UCSD-AML1 (cell line): ENCODE measurements at regions not wholly inside any gene's neighbourhood (a gene's known extent, or its start where the extent isn't known, plus 50 kb on each side); places are given as distances from the start of the nearest gene placed in this dataset.

Source experiments
- DNase-seq: peaks from one replicate; lab custom pipeline; 2025; ENCODE audit not compliant: unreplicated experiment; lab: John Stamatoyannopoulos, UW

DNA sequence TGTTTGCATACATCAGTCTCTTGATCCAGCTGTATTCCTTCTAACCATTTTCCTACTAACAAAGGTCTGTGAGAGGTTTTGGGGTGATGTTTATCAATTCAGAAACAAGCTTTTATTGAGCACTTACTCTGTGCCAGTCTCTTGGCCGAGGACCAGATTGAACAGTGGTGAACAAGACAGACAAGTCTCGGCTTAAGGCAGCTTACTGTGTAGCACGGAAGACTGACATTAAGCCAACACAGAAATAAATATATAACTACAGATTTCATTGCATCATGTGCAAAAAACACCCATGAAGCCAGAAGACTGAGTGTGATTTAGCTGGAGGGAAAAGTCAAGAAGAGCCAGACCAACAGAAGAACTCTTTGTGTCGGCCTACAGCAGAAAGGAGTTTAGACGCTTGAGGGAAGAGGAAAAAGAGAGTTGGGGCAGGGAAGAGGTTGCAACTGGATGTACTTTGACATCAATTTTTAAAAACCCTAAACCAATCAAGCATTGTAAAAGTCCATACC, 549.6 kb upstream of the CITED2 start:
- DNase-seq = no peak

DNA sequence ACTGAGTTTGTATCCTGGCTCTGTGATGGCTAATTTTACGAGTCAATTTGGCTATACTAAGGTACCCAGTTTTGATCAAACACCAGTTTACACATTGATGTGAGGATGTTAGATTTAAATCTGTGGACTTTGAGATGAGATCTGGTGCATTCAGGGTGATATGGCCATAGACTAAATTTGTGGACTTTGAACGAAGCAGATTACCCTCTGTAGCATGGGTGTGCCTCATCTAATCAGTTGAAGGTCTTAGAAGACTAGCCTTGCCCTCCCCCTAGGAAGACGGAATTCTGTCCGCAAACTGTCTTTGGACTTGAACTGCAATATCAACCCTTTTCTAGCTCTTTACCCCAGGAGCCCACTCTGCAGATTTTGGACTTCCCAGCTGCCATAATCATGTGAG, 547.8 kb upstream of the CITED2 start:
- DNase-seq = no peak

DNA sequence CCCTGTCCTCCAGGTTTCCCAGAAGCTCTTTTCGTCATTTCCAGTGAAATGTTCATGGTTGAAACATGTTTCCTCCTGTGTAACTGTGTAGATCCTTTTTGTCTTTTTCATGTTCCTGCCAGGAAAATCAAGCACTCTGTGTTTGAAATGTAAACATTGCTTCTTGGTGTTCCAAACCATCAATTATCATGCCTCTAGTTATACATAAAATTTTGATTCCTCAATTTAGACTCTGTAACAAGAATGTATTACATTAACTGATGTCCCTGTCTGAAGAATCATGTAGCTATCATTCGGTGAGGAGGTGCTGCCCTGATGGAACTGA, 546.3 kb upstream of the CITED2 start:
- DNase-seq = no peak

DNA sequence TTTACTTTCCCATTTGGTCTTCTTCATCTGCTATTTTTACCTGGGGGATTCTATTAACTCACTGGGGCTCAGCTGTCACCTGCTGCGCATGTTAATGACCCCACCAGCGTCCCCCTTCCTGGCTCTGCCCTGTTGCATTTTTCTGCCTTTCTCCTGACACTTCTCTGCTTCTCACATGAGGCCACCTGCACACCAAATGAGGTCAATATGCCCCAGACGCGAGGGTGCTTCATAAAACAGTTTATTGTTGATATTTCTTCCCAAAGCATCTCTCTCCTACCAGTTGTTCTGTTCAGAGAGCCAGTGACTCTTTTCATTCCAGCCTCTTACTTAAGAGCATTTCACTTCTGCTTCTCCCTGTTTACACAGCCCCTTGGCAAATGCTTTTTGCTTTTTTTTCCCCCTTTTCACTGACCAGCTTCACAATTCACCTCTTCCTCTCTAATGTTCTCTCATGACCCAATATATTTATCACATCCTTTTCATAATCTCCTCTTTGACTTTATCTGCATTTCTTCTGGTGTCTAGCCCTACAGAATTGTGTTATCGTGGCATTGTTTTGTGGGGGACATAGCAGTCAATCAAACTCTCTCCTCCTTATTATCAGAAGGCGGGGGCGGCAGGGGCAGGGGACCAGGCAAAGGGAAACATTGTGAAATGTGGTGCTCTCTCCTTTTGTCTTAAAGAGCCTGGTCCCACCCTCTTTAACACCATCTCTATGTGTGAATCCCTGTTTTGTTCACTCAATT, 545.8 kb upstream of the CITED2 start:
- DNase-seq = peak; percentile 23

DNA sequence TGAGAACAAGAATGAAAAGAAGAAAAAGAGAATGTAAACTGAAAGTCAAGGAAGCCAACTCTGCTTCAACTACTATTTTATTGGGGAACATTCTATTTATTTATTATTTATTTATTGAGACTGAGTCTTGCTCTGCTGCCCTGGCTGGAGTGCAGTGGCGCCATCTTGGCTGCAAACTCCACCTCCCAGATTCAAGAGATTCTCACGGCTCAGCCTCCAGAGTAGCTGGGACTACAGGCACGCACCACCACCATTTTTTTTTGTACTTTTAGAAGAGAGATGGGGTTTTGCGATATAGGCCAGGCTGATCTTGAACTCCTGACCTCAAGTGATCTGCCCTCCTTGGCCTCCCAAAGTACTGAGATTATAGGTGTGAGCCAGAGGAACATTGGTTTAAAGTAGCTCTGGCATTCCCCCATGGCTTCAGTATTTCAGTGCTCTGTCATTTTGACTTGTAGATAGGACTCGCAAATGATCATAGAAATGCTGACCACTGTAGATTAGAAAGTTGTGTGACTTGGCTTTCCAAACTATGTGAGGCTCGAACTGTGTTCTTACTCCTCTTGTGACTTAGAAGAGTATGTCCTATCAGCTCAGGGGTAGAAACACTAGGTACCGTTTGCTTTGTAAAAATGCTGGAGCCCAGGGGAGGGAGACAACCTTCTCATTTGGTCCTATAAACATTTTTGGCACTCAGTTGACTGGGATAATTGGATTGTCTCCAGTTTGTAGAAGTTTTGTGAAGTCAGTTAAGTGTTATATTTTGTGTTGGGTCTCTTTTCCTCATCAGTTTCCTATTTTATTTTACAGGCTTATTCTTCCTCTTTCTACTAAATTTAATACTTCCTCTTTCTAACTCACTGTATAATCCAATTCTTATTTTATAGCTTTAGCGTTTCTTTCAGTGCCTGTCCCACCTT, 544.9 kb upstream of the CITED2 start:
- DNase-seq = peak; percentile 14

DNA sequence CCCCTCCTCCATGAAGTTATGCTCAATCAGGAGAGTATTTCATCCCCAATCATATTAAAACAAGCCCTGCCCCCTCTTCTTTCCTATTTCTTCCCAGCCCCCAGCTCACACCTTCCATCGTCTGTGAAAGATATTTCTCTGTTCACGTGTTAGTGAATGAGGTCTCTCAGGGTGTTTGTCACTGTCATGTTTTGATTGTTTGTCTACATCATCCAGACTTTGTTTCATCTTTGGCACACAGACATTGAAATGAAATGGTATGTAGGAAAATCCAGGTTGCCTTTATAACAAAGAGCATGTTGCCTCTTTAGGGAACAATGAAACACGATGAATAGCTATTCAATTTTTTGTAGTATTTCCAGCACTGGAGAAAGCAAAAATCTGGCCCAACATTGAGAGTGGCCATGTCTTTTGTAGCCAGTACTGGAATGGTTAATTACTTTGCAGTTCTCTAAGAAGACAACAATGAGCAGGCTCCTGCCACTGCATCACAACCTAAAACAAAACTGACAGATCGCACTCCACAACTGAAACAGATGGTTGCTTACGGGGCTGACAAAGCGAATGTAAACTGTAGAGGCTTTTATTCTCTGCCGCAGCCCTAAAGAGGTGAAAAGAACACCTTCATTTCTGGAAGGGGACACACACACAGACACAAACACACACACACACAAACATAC, 543.6 kb upstream of the CITED2 start:
- DNase-seq = no peak

DNA sequence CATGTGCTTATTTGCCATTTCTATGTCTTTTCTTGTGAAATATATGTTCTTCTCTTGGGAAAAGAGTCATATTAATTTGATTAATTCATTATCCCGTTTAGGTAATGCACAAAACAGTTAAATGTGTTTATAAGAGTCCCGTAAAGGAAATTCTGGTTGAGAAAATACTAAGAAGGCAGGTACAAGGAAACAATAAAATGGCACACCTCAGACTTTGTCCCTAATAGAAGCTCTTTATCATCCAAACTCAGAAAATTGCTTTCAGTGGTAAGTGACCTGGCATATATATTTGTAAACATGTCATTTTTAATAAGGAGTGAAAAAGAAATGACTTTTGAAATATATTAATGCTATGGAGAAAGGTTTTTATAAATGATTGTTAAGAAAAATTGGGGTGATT, 540.5 kb upstream of the CITED2 start:
- no peak for DNase-seq

DNA sequence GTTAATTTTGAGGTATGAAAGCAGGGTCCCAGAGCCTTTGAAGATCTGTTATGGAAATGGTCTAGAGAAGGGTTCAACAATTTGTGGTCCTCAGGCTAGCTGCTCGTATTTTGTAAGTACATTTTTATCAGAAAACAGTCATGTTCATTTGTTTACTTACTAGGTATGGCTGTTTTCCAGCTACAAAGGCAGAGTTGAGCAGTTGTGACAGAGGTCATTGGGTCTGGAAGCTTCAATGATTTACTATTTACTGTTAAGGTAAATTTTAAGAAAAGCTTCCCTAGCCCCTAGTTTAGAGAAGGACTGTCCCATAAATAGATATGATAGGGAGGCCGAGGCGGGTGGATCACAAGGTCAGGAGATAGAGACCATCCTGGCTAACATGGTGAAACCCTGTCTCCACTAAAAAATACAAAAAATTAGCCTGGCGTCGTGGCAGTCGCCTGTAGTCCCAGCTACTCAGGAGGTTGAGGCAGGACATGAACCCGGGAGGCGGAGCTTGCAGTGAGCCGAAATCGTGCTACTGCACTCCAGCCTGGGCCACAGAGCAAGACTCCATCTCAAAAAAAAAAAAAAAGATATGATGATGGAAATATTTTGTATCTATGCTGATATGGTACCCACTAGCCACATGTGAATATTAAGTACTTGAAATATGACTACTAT, 538.4 kb upstream of the CITED2 start:
- no peak for DNase-seq

DNA sequence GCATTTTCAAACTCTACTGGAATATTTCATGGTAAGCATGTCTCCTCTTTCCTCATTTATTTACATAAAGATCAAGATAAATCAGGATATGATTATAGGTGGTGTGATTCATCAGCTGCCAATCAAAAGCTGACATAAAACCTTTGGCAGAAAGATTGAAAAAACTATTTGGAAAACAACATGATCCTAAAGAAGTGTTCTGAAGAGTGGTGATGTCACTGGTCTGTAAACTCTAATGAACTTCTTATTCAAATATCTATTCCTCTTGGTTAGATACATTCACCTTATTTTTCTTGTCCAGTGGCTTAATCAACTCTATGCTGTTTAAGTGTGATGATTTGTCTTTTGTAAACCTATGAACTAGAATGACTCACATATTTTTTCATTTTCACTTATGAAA, 535.5 kb upstream of the CITED2 start:
- DNase-seq = no peak

DNA sequence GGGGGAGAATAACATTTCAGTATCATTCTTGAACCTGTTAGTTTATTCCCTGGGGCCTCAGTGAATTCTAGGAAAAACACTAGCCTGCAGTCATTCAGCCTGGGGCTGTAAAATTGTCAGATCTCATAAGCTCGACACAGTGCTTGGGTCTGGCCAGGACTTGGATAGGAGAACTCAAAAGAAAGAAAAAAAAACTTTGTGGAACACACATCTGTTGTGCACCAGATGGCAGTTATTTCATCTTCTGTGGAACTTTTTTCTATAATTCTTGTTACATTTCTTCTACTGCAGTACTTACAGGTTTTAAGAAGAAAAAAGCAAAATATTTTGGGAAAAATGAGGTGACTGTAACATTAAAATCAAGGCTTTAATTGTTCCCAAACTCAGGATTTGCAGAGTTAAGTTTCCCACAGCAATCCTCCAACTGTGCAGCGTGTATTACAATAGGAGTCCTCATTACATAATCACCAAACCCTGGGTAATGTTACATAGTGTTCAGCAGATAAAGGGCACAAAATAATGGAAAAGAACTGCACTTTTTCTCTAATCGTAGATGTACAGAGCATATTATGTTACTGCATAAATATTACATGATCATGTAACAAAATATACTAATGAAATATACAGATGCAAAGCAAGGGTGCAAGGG, 531.1 kb upstream of the CITED2 start:
- DNase-seq = no peak

DNA sequence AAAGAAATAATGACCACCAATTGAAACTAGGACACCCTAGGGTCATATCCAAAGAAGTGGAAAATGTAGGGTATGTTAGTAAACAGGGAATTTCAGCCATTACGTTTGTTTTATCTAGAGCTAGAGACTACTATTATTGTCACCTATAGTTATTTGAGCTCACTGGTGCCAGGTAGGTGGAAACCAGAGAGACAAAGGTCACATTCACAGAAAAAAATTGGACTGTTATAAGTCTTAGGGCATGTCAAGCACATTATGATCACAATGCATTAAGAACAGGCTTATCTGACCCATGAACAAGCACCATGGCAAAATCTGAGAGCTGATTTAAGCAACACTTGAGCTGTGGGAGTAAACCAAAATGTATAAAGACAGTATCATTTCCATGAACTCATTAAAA, 530.1 kb upstream of the CITED2 start:
- no peak for DNase-seq

DNA sequence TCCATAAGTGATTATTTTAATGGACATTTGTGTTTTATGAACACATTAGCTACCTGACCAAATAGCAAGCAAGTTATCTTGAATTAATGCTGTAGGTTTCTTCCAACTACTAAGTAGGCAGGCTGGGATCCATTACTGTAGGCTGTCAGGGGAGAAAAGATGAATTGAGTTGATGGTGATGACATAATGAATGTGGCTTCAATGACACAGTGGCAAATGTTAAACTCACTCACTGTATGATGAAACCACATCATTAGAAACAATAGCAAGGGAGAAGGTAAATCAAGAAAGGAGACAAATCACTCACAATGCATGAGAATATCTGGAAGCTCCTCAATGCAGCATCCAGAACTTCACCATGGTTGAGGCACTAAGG, 529.7 kb upstream of the CITED2 start:
- DNase-seq = no peak

DNA sequence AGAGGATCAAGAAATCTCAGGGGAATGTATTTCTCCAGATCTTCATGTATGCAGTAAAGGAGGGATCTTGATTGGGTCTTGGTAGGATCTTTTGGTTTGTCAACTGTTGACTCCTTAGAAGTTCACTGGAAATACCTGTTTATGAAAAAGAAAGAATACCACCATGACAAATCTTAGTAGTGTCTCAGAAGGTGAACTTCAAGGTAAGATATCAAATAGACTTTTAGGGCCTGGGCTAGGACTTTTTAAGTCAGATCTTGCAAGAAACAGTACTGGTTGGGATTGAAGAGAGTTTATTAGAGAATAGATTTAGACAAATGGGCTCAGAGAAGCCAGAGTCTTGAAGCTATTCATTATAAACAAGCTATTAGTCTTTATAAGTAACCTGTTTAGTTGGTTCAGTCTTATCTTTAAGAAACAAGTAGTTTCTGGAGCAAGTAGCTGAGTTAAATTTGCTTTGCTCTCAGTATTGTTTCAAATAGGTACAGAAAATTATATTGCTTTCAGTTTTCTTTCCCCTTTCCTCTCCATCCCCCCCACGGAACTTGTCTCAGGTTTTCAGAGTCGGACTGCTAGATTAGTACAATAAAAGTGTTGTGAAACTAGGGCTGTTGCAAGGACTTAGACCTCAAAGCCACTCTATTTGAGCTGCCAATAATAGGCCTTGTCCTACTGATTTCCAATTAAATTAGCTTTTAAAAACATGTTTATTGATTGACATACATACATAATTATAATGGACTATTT, 529.1 kb upstream of the CITED2 start:
- no peak for DNase-seq

DNA sequence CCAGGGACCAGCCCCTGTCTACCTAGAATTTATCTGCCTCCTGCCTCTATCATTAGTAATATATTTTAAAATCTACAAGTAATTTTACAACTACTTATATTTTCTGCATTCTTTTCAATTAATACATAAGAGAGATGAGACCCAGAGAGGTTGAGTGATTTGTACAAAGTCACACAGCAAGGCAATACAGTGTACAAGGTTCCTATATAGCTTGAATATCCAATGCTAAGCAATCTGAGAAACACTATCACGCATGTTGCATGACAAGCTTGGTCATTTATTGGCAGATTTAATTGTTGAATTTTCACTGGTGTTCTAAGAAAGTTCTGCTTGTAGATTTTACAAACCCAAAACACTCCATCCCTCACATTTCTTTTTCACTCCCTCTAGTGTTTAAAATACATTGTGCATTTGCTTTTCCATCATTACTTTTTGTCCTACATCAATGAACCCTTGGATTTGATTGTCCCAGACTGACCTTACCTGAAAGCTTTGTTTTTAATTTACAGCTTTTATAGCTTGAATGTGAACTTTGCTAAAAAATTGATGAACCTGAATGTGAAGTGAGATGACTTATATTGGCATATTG, 520.9 kb upstream of the CITED2 start:
- DNase-seq = no peak

DNA sequence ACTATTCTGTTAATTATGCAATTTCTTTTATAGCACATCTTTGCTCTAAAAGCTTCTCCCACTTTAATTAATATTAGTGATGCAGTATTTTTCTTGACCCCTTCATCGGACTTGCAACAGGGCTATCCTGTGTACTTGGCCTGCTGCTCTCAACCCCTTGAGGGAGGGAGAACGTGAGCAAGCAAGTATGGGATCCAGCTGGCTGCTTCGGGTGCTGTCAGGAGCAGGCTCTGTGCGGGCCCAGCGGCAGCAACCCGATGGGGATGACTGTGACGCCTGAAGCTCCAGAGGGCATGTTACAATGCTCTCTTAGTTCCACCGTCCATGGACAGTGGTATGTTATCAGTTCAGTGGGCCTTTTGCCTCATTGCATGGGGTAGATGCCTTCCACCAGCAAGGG, 519.8 kb upstream of the CITED2 start:
- DNase-seq = no peak

DNA sequence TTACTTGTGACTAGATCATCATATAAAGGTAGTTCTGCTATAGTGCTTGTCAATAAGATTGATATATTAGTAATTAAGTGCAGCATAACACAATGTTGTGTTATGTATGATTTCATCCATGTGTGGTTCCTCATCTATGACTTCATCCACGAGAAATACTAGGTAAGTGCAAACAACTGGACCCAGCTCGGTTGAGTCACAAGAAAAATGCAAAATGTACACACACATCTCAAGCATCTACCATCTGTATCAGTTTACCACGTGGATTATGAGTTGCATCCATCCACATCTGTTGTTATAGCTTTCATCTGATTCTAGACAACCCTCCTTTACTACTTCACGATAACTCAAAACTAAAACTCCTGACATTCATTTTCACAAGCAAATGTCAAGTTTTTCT, 517.0 kb upstream of the CITED2 start:
- DNase-seq = no peak

DNA sequence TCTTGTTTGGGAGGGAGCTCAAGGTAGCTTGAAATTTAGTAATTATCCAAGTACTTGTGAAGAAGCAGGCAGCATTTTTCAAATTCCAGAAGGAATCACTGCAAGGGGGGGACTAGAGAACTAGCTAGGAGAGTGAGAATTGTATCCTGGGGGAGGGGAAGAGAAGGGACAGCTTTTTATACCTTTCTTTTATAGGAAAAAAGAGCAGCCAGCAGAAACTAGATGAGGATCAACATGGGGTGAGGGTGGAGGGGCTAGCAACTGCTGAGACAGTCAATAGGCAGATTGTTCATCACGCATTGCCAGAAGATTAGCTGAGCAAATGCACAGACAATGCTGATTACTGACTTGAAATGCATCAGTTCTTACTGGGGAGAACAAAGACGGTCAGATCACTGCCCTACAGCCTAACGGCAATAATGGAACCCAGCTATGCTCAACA, 514.3 kb upstream of the CITED2 start:
- DNase-seq = no peak

DNA sequence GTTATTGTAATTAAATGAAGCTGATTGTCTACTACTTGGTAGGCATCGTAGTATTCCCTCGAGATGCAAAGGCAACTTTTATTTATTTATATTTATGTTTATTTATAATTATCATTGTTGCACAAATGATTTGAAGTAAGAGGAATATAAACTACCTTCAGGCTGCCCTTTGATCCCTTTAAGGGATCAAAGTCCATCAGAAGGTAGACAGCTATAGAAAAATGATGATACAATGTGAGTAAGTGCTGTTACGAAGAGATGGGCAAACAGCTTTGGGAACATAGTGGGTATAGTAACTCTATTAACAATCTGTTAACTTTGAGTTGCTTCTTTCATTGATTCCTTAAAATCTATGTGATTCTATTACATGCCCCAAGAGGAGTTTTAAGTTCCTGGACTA, 512.8 kb upstream of the CITED2 start:
- no peak for DNase-seq

DNA sequence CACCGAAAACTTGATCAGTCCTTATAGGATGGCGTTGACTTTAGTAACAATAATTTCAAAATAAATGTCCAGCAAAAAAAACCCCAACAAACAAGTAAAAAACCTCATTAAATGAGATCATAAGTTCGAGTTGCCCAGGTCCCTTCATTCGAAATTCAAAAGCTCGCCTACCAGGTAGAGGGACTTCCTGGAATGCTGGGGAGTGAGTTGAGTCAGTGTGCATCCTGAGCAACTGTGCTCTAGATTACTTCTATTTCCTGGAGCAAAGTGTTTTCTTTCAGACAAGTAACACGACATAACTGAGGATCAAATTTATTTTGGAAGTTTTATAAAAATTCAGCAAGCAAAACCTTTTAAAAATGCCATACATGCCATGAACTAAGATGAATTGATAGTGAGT, 511.9 kb upstream of the CITED2 start:
- DNase-seq = no peak

DNA sequence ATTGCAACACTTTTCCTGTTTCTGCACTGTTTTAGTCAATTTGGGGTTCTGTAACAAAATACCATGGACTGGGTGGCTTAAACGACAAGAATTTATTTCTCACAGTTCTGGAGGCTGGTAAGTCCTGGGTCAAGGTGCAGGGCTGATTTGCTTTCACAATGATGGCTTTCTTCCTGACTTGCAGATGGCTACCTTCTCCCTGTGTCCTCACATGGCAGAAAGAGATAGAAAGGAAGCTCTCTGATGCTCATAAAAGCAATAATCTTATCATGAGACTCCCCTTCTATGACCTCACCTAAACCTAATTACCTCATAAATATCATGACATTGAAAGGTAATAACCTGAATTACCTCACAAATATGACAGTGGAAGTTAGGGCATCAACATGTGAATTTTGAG, 511.5 kb upstream of the CITED2 start:
- no peak for DNase-seq
